PC-9 (cell line): ENCODE measurements at regions not wholly inside any gene's neighbourhood (a gene's known extent, or its start where the extent isn't known, plus 50 kb on each side); places are given as distances from the start of the nearest gene placed in this dataset.

Source experiments
- BruUV-seq: library from RNA; stranded (reverse); fragments of 400-500 nt; replicated peaks from 2 replicates; lab custom pipeline; 2021; lab: Mats Ljungman, UMichigan
- CTCF ChIA-PET: fragments of 300-600 bp; sonication (Branson Sonifier 250); formaldehyde crosslinking; loops from one replicate; lab custom pipeline; 2022; ENCODE audit warnings: antibody characterized with exemption; lab: Charles Lee
- POLR2A ChIA-PET: fragments of 300-600 bp; sonication (Branson Sonifier 250); formaldehyde crosslinking; loops from one replicate; lab custom pipeline; 2022; ENCODE audit warnings: antibody characterized with exemption; ENCODE audit not compliant: unreplicated experiment; lab: Charles Lee
- DNase-seq, 2 experiments: peaks; one replicate each; pipeline versions ENCODE4 v3.0.0 to v3.0.0-alpha.2; 2015 to 2022; ENCODE audit warnings: mixed read lengths in 1 of 2
- H2AFZ ChIP-seq: fragments of 200-600 bp; sonication (generic); 2 replicates; pipeline ENCODE4 v1.8.1; 2017; ENCODE audit warnings: antibody characterized with exemption
- H3F3A ChIP-seq: fragments of 200-600 bp; sonication (generic); 2 replicates; pipeline ENCODE4 v1.8.1; 2017; ENCODE audit warnings: antibody characterized with exemption, mild to moderate bottlenecking, low read depth; ENCODE audit not compliant: insufficient read depth
- H3K27ac ChIP-seq: fragments of 200-600 bp; sonication (generic); 2 replicates; pipeline ENCODE4 v1.6.1; 2016; ENCODE audit warnings: mixed run types
- H3K27me3 ChIP-seq: fragments of 200-600 bp; sonication (generic); 2 replicates; pipeline ENCODE4 v1.6.1; 2016; ENCODE audit warnings: low read depth, mixed run types; ENCODE audit not compliant: insufficient read depth
- H3K36me3 ChIP-seq: fragments of 200-600 bp; sonication (generic); 2 replicates; pipeline ENCODE4 v1.6.1; 2016; ENCODE audit warnings: low read depth, mixed run types
- H3K4me1 ChIP-seq: fragments of 200-600 bp; sonication (generic); replicated peaks from 2 replicates; pipeline ENCODE4 v1.6.1; 2016; ENCODE audit warnings: mixed run types; ENCODE audit not compliant: insufficient read depth
- H3K4me2 ChIP-seq: fragments of 200-600 bp; sonication (generic); 2 replicates; pipeline ENCODE4 v1.6.1; 2017; ENCODE audit warnings: mixed run types
- H3K4me3 ChIP-seq: fragments of 200-600 bp; sonication (generic); 2 replicates; pipeline ENCODE4 v1.6.1; 2016; ENCODE audit warnings: mixed run types
- H3K79me2 ChIP-seq: fragments of 200-600 bp; sonication (generic); 2 replicates; pipeline ENCODE4 v1.6.1; 2017; ENCODE audit warnings: low read depth, mixed run types
- H3K9me2 ChIP-seq: fragments of 200-600 bp; sonication (generic); 2 replicates; pipeline ENCODE4 v1.8.1; 2017; ENCODE audit warnings: mild to moderate bottlenecking; ENCODE audit not compliant: insufficient read depth
- H3K9me3 ChIP-seq: fragments of 200-600 bp; sonication (generic); 2 replicates; pipeline ENCODE4 v1.8.1; 2016; ENCODE audit warnings: low read depth; ENCODE audit not compliant: insufficient read depth
- H4K20me1 ChIP-seq: fragments of 200-600 bp; sonication (generic); 2 replicates; pipeline ENCODE4 v1.8.1; 2017; ENCODE audit not compliant: insufficient read depth
- EZH2 ChIP-seq: fragments of 200-600 bp; sonication (generic); IDR thresholded peaks from 2 replicates; pipeline ENCODE4 v1.8.0; 2017; ENCODE audit warnings: antibody characterized with exemption, low read depth
- intact Hi-C: fragments of 100-400 bp; cut with micrococcal nuclease; formaldehyde crosslinking; loops from one replicate; pipeline ENCODE4 v1.10.0; 2022; ENCODE audit not compliant: unreplicated experiment
- TF ChIP-seq, protein P1 (sequence below): fragments of 200-600 bp; sonication (generic); conservative IDR thresholded peaks from 2 replicates; pipeline ENCODE4 v1.6.1; 2017; ENCODE audit warnings: mixed run types, antibody characterized with exemption, mild to moderate bottlenecking, moderate library complexity

DNA sequence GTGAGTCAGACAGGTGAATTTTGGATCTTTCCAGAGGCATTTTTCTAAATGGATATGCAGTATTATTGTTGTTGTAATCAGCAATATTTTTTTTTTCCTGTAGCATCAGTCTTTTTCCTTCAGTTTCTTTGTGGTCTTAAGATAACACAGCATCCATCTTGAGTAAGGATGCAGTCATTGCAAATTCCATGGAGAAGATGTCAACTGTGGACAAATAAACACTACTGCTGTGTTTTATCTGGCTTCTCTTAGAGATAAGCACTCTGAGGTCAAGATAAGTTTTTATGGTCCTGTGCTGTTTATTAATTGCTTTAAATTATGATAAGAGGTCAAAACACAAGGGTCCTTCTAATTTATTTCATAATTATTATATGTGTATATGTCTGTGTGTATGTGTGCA lies 1255.7 kb downstream of the ADGRL3 start:
- intact Hi-C loops = no loop called here
- POLR2A ChIA-PET = no interaction called here
- H3K4me1 ChIP-seq = no peaks in the 10 kb centered on the region
- H3K4me2 ChIP-seq = no peak overlapping the region
- no peak for DNase-seq
- CTCF ChIA-PET = no interaction called here
- no peaks in the 10 kb centered on the region for H3K9me3 ChIP-seq
- H4K20me1 ChIP-seq = no peaks in the 10 kb centered on the region
- H3K79me2 ChIP-seq = no peaks in the 10 kb centered on the region
- TF ChIP-seq EZH2 = no peak
- TF ChIP-seq, protein P1, sequence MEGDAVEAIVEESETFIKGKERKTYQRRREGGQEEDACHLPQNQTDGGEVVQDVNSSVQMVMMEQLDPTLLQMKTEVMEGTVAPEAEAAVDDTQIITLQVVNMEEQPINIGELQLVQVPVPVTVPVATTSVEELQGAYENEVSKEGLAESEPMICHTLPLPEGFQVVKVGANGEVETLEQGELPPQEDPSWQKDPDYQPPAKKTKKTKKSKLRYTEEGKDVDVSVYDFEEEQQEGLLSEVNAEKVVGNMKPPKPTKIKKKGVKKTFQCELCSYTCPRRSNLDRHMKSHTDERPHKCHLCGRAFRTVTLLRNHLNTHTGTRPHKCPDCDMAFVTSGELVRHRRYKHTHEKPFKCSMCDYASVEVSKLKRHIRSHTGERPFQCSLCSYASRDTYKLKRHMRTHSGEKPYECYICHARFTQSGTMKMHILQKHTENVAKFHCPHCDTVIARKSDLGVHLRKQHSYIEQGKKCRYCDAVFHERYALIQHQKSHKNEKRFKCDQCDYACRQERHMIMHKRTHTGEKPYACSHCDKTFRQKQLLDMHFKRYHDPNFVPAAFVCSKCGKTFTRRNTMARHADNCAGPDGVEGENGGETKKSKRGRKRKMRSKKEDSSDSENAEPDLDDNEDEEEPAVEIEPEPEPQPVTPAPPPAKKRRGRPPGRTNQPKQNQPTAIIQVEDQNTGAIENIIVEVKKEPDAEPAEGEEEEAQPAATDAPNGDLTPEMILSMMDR = no peak
- no peaks in the 10 kb centered on the region for H3F3A ChIP-seq
- H3K27ac ChIP-seq = no peak overlapping the region
- no peak overlapping the region for H3K4me3 ChIP-seq
- BruUV-seq = no TSS peak
- H3K27me3 ChIP-seq = no peaks in the 10 kb centered on the region
- H3K36me3 ChIP-seq = no peaks in the 10 kb centered on the region
- no peaks in the 10 kb centered on the region for H3K9me2 ChIP-seq
- H2AFZ ChIP-seq = no peak overlapping the region

DNA sequence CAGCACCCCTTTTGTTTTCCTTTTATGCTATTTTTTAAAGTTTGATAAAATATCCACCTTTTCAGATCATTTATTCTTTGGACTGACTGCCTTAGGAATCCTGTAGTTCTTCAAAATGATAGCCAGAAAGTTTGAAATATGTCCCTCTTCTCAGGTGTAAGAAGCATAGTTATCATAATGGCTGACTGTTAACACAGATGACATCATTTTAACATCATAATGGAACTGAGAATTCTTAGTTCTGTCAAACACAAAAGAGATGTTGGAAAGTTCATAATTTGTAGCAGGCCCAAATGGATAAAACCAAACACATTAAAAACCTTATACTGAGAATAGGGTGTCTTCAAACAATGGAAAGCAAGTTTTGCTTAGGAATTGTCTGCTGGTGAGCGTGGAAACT lies 1254.4 kb downstream of the ADGRL3 start:
- Histone ChIP-seq H3K9me2 (no peaks in the 10 kb centered on the region), H3K36me3 (no peaks in the 10 kb centered on the region), H2AFZ (no peak overlapping the region), H4K20me1 (no peaks in the 10 kb centered on the region), H3K27ac (no peak overlapping the region), H3K9me3 (no peaks in the 10 kb centered on the region), H3F3A (no peaks in the 10 kb centered on the region), H3K79me2 (no peaks in the 10 kb centered on the region), H3K4me3 (no peak overlapping the region), H3K4me1 (no peaks in the 10 kb centered on the region), H3K27me3 (no peaks in the 10 kb centered on the region), H3K4me2 (no peak overlapping the region)
- ChIA-PET POLR2A (no interaction called here), CTCF (no interaction called here)
- DNase-seq = no peak
- TF ChIP-seq, protein P1 = no peak
- no peak for TF ChIP-seq EZH2
- BruUV-seq = no TSS peak
- intact Hi-C loops = no loop called here

DNA sequence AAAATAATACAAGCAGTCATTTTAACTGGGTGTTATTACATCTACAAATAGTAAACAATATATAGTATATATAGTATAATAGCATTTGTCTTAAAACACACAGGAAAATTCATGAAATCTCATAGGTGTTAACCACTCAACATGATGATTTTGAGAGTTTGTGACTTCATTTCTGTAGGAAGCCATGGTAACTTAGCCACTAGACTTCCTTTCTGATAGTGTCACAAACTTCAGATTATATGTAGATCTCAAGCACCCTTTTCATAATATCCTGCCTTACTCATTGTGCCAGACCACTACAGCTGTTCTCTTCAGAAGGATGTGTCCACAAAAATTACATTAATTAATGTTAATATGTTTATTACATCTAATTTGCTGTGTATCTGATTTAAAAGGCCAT lies 1250.6 kb downstream of the ADGRL3 start:
- no peak overlapping the region for H2AFZ ChIP-seq
- ChIA-PET CTCF (no interaction called here), POLR2A (no interaction called here)
- H3K4me1 ChIP-seq = no peaks in the 10 kb centered on the region
- H3K36me3 ChIP-seq = no peaks in the 10 kb centered on the region
- H3K4me3 ChIP-seq = no peak overlapping the region
- no TSS peak for BruUV-seq
- no peaks in the 10 kb centered on the region for H3K27me3 ChIP-seq
- H3K79me2 ChIP-seq = no peaks in the 10 kb centered on the region
- H3K4me2 ChIP-seq = no peak overlapping the region
- H3K9me3 ChIP-seq = no peaks in the 10 kb centered on the region
- intact Hi-C loops = no loop called here
- H3F3A ChIP-seq = no peaks in the 10 kb centered on the region
- DNase-seq = no peak
- no peaks in the 10 kb centered on the region for H4K20me1 ChIP-seq
- no peaks in the 10 kb centered on the region for H3K9me2 ChIP-seq
- TF ChIP-seq, protein P1 = no peak
- no peak for TF ChIP-seq EZH2
- no peak overlapping the region for H3K27ac ChIP-seq
